Memory B cell (primary cell): ENCODE measurements at regions not wholly inside any gene's neighbourhood (a gene's known extent, or its start where the extent isn't known, plus 50 kb on each side); places are given as distances from the start of the nearest gene placed in this dataset.
"Not testable (repeated sequence)": the region's sequence is repeated elsewhere in the genome, so short reads cannot be mapped to it uniquely, and the experiment has no call there.

Experiments
- ATAC-seq: fragments of 150-1000 bp; cut with Tn5 transposase; 2 replicates; pipeline ENCODE4 v1.10.0; 2021; ENCODE audit warnings: low read depth, mild to moderate bottlenecking, moderate library complexity
- DNase-seq, 2 donors: peaks; one replicate each; pipeline ENCODE4 v3.0.0; 2022; ENCODE audit warnings: low spot score in 2 of 2
- H3K27ac Mint-ChIP-seq: one replicate; pipeline ENCODE4 v1.8.0; 2022; ENCODE audit warnings: mild to moderate bottlenecking, moderate library complexity, mixed read lengths
- H3K27me3 Mint-ChIP-seq: one replicate; pipeline ENCODE4 v1.8.0; 2022; ENCODE audit warnings: mixed read lengths
- H3K36me3 Mint-ChIP-seq: one replicate; pipeline ENCODE4 v1.8.0; 2022; ENCODE audit warnings: mild to moderate bottlenecking, mixed read lengths
- H3K4me1 Mint-ChIP-seq: one replicate; pipeline ENCODE4 v1.8.0; 2022; ENCODE audit warnings: mixed read lengths
- H3K4me3 Mint-ChIP-seq: one replicate; pipeline ENCODE4 v1.8.0; 2022; ENCODE audit warnings: mild to moderate bottlenecking, moderate library complexity, mixed read lengths
- H3K9me3 Mint-ChIP-seq: one replicate; pipeline ENCODE4 v1.8.0; 2022; ENCODE audit warnings: mixed read lengths

- peaks cover 1% of the 10 kb centered on the region for H3K27me3 Mint-ChIP-seq
- H3K9me3 Mint-ChIP-seq: no peaks in the 10 kb centered on the region
- no peaks in the 10 kb centered on the region for H3K36me3 Mint-ChIP-seq
- no peak for DNase-seq
- H3K27ac Mint-ChIP-seq: no peak overlapping the region
- H3K4me3 Mint-ChIP-seq: no peak overlapping the region
- ATAC-seq: no peak
- H3K4me1 Mint-ChIP-seq: no peaks in the 10 kb centered on the region
Measured at GRCh38 chr6:86723151-86723550, 214.2 kb upstream of the HTR1E start.

DNA sequence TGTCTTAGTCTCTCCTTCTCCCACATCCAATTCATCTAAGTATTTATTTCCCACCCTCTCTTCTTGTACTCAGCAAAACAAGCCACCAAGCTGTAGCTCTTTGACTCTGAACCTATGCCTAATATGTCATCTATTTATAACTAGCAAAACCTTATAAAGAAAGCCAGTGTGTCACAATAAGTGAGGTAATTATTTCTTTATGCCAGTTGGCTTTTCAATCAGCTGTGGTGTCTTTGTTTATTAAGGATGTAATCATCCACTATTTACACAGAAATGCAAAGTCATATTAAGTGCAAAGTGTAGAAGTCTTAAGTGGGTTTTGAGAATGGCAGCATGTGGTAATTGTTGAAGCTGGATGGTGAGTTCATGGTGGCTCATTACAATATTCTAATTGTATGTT, 215.2 kb upstream of the HTR1E start:
- peaks cover 1% of the 10 kb centered on the region for H3K27me3 Mint-ChIP-seq

DNA sequence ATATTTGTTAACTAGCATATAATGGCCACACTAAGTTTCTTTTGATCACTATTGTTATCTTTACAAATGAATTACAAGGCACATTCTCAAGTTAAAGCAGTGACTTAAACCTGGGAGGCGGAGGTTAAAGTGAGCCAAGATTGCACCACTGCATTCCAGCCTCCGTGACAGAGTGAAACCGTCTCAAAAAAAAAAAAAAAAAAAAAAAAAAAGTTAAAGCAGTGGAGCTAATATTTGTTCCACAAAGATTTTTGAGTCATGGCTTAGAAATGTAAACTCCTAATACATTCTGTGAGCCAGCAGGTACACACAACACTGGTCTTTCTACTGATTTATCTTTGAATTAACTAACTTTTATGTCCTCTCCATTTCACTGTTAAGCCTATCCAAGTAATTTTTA, 221.7 kb upstream of the HTR1E start:
- ATAC-seq: no peak
- Mint-ChIP-seq H3K4me3 (no peak overlapping the region), H3K27me3 (peaks cover 2% of the 10 kb centered on the region), H3K9me3 (no peaks in the 10 kb centered on the region), H3K4me1 (no peaks in the 10 kb centered on the region), H3K27ac (no peak overlapping the region), H3K36me3 (no peaks in the 10 kb centered on the region)
- DNase-seq: no peak

More for the DNA sequence above, 215.2 kb upstream of the HTR1E start:
- no peaks in the 10 kb centered on the region for H3K36me3 Mint-ChIP-seq
- H3K4me1 Mint-ChIP-seq: no peaks in the 10 kb centered on the region
- no peaks in the 10 kb centered on the region for H3K9me3 Mint-ChIP-seq
- no peak overlapping the region for H3K27ac Mint-ChIP-seq
- no peak overlapping the region for H3K4me3 Mint-ChIP-seq
- ATAC-seq (no peak), DNase-seq (no peak)

DNA sequence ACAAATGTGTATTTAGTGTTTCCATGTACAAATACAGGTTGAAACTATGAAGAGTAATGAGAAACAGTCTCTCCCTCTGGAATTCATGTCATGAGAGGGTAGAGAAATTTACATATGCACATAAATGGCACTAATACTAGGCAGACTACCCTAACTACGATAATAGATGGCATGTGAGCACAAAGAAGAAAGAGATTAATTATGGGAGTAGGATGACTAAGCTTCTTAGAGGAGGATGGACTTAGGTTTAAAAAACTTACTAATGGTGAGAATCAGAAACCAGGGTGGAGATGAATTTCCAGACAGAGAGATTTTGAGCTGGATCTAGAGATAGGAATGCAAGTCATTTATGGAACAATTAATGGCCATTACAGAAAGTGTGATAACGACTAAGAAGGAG, 225.3 kb upstream of the HTR1E start:
- DNase-seq (no peak), ATAC-seq (no peak)
- no peaks in the 10 kb centered on the region for H3K9me3 Mint-ChIP-seq
- H3K4me1 Mint-ChIP-seq: no peaks in the 10 kb centered on the region
- H3K36me3 Mint-ChIP-seq: no peaks in the 10 kb centered on the region
- no peak overlapping the region for H3K27ac Mint-ChIP-seq
- peaks cover 3% of the 10 kb centered on the region for H3K27me3 Mint-ChIP-seq
- H3K4me3 Mint-ChIP-seq: no peak overlapping the region

DNA sequence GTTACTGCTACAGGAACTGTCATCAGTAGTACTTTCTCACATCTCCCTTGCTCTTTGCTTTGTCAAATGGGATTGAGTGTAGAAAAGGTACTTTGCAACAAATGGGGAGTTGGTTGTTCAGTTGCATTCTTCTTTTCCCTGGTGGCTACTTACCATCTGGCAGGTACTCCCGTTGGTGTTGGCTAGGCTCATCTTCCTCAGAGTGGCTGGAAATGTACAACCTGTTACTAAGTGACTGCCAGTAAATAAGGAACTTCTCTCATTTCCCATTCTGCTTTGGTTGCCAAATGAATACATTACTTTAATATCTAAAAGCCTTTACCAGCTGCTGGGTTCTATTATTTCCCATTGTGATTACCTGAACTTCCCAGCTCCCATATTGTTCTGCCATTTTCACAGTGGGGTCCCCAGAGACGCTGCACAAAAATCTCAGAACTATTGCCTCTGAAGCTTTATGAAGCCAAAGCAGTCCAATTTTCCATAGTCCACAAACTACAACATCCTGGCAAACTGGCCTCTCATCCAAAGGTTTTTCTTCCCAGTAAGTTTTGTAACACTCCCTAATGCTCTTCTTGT, 229.7 kb upstream of the HTR1E start:
- ATAC-seq: no peak
- Mint-ChIP-seq H3K9me3 (peaks cover 5% of the 10 kb centered on the region), H3K27me3 (peaks cover 1% of the 10 kb centered on the region), H3K4me3 (no peak overlapping the region), H3K27ac (no peak overlapping the region), H3K4me1 (no peaks in the 10 kb centered on the region), H3K36me3 (no peaks in the 10 kb centered on the region)
- DNase-seq: no peak

- Mint-ChIP-seq H3K27me3 (peaks cover 1% of the 10 kb centered on the region), H3K4me1 (no peaks in the 10 kb centered on the region), H3K36me3 (no peaks in the 10 kb centered on the region), H3K27ac (no peak overlapping the region), H3K4me3 (no peak overlapping the region), H3K9me3 (peaks cover 6% of the 10 kb centered on the region)
- ATAC-seq (no peak), DNase-seq (no peak)
Measured at GRCh38 chr6:86706449-86706848, 230.9 kb upstream of the HTR1E start.

DNA sequence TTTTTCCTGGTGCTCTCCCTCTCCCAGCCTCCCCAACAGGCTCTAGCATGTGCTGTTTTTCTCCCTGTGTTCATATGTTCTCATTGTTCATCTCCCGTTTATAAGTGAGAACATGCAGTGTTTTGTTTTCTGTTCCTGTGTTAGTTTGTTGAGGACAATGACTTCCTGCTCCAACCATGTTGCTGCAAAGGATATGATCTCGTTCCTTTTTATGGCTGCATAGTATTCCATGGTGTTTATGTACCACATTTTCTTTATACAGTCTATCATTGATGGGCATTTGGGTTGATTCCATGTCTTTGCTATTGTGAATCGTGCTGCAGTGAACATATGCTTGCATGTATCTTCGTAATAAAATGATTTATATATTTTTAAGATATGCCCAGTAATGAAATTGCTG, 236.1 kb upstream of the HTR1E start:
- not testable (repeated sequence) for H3K27ac Mint-ChIP-seq, H3K36me3 Mint-ChIP-seq

GRCh38 chr6:86686496-86686895, 250.8 kb upstream of the HTR1E start:
- H3K27ac Mint-ChIP-seq: no peak overlapping the region
- H3K4me1 Mint-ChIP-seq: no peaks in the 10 kb centered on the region
- ATAC-seq: no peak
- no peak overlapping the region for H3K4me3 Mint-ChIP-seq
- H3K27me3 Mint-ChIP-seq: no peaks in the 10 kb centered on the region
- H3K9me3 Mint-ChIP-seq: no peaks in the 10 kb centered on the region
- no peaks in the 10 kb centered on the region for H3K36me3 Mint-ChIP-seq
- no peak for DNase-seq

More for the DNA sequence above, 236.1 kb upstream of the HTR1E start:
- not testable (repeated sequence) for H3K9me3 Mint-ChIP-seq, H3K27me3 Mint-ChIP-seq, ATAC-seq, H3K4me1 Mint-ChIP-seq, H3K4me3 Mint-ChIP-seq, DNase-seq

GRCh38 chr6:86685230-86685797, 252.0 kb upstream of the HTR1E start:
- Mint-ChIP-seq H3K27ac (no peak overlapping the region), H3K27me3 (no peaks in the 10 kb centered on the region), H3K36me3 (no peaks in the 10 kb centered on the region), H3K4me3 (no peak overlapping the region), H3K9me3 (no peaks in the 10 kb centered on the region), H3K4me1 (no peaks in the 10 kb centered on the region)
- no peak for DNase-seq
- ATAC-seq: no peak

DNA sequence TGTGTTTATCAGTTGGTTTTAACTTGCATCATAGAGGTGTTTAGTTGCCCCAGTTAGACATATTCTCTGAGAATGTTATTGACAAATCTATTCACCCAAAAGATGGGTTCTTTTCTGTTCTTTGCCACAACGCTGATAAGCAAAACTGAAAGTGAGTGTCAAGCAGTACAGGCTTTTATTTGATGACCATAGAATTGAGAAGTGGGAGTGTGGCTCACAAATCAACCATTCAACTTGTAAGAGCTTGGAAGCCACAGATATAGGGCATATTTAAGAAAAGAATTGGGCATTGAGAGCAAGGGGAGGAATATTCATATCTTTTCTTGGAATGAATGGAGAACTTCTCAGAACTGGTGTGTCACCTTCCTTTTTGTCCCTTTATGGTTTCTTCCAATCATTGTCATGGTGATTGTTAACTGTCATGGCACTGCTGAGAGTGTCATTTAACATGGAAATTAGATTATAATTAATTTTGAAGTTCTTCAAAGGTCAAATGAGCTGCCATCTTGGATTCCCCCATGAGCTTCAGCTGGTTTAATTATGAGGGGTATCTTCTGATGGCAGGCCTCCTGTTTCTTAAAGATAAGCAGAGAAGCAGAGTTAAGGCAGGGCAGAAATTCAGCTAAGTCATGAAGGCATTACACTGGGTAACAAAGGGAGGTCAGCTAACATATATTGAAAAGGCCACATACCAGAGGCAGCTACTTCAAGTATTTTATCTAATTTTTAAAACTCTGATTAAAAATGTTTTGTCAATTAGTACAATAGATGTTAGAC, 254.0 kb upstream of the HTR1E start:
- H3K4me3 Mint-ChIP-seq: no peak overlapping the region
- H3K36me3 Mint-ChIP-seq: no peaks in the 10 kb centered on the region
- no peaks in the 10 kb centered on the region for H3K27me3 Mint-ChIP-seq
- no peaks in the 10 kb centered on the region for H3K9me3 Mint-ChIP-seq
- DNase-seq: no peak
- no peak overlapping the region for H3K27ac Mint-ChIP-seq
- H3K4me1 Mint-ChIP-seq: no peaks in the 10 kb centered on the region
- ATAC-seq: no peak

GRCh38 chr6:86682297-86682696, 255.0 kb upstream of the HTR1E start:
- H3K36me3 Mint-ChIP-seq: no peaks in the 10 kb centered on the region

DNA sequence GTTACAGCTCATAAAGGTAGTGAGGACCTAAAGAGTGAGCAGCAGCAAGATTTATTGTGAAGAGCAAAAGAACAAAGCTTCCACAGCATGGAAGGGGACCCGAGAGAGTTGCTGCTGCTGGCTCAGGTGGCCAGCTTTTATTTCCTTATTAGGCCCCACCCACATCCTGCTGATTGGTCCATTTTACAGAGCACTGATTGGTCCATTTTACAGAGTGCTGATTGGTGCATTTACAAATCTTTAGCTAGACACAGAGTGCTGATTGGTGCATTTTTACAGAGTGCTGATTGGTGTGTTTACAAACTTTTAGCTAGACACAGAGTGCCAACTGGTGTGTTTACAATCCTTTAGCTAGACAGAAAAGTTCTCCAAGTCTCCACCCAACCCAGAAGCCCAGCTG, 256.2 kb upstream of the HTR1E start:
- ATAC-seq, H3K9me3 Mint-ChIP-seq, H3K27me3 Mint-ChIP-seq, H3K4me1 Mint-ChIP-seq, H3K36me3 Mint-ChIP-seq, H3K27ac Mint-ChIP-seq, H3K4me3 Mint-ChIP-seq, DNase-seq: not testable (repeated sequence)

More at GRCh38 chr6:86682297-86682696, 255.0 kb upstream of the HTR1E start:
- DNase-seq: no peak
- Mint-ChIP-seq H3K27me3 (no peaks in the 10 kb centered on the region), H3K9me3 (no peaks in the 10 kb centered on the region), H3K27ac (no peak overlapping the region), H3K4me3 (no peak overlapping the region), H3K4me1 (no peaks in the 10 kb centered on the region)
- no peak for ATAC-seq

DNA sequence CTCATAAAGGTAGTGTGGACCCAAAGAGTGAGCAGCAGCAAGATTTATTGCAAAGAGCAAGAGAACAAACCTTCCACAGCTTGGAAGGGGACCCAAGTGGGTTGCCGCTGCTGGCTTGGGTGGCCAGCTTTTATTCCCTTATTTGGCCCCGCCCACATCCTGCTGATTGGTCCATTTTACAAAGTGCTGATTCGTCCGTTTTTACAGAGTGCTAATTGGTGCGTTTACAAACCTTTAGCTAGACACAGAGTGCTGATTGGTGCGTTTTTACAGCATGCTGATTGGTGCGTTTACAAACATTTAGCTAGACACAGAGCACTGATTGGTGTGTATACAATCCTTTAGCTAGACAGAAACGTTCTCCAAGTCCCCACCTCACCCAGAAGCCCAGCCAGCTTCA, 265.2 kb upstream of the HTR1E start:
- H3K36me3 Mint-ChIP-seq, H3K4me3 Mint-ChIP-seq, H3K9me3 Mint-ChIP-seq, DNase-seq, ATAC-seq, H3K4me1 Mint-ChIP-seq, H3K27ac Mint-ChIP-seq, H3K27me3 Mint-ChIP-seq: not testable (repeated sequence)

DNA sequence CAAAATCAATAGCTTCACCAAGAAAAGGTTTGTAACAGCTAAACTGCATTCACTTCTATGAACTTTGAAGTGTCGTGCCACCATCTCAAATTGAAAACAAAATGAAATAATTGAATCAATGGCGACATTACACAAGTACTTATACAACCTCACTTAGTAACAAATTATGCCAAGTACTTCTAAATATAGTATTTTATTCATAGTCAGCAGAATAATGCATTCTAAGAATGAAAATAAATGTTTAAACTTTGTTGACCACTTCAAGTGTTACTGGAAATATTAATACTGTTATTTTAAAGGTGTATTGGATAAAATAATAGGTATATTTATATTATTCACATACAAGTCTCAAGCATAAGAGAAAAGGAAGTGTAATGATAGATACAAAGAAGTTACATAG, 280.1 kb upstream of the HTR1E start:
- H3K27ac Mint-ChIP-seq: no peak overlapping the region
- no peak overlapping the region for H3K4me3 Mint-ChIP-seq
- no peak for ATAC-seq
- DNase-seq: no peak
- peaks cover 6% of the 10 kb centered on the region for H3K9me3 Mint-ChIP-seq
- H3K4me1 Mint-ChIP-seq: no peaks in the 10 kb centered on the region
- H3K27me3 Mint-ChIP-seq: no peaks in the 10 kb centered on the region
- no peaks in the 10 kb centered on the region for H3K36me3 Mint-ChIP-seq

DNA sequence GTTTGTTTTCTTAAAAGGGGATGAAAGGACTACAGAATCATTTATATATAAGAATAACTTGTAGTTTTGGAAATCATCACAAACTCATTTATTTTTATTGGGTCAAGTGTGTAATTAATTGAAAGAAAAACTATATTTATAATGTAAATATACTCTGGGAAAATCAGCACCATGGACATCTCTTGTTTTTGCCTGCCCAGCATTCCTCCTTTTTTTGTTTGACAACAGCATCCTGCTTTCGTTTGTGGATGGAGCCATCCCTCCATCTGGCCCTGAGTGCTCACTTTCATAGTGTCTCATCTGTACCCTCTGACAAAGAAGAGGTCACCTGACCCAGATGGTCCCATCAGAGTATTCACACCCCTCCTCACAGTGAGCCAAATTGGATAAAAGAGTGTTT, 308.2 kb upstream of the HTR1E start:
- no peak for DNase-seq
- Mint-ChIP-seq H3K36me3 (no peaks in the 10 kb centered on the region), H3K27me3 (no peaks in the 10 kb centered on the region), H3K27ac (no peak overlapping the region), H3K4me3 (no peak overlapping the region), H3K9me3 (peaks cover 2% of the 10 kb centered on the region), H3K4me1 (no peaks in the 10 kb centered on the region)
- ATAC-seq: no peak
